ENCODE measurements at regions not wholly inside any gene's neighbourhood (a gene's known extent, or its start where the extent isn't known, plus 50 kb on each side); places are given as distances from the start of the nearest gene placed in this dataset.
A peak's percentile ranks its signal among the peaks of the same experiment; 100 is the strongest.

- no peak for DNase-seq
These were observed 55.2 kb downstream of the TTC32 start for GRCh38 chr2:19846567-19846966.

- DNase-seq = no peak
These were observed 55.8 kb downstream of the TTC32 start for GRCh38 chr2:19846030-19846429.

GRCh38 chr2:19845323-19845920 lies 56.4 kb downstream of the TTC32 start:
- no peak for DNase-seq

- no peak for DNase-seq
These were observed 57.0 kb downstream of the TTC32 start for GRCh38 chr2:19844750-19845149.

GRCh38 chr2:19843992-19844515 lies 57.7 kb downstream of the TTC32 start:
- DNase-seq = no peak

GRCh38 chr2:19841918-19842693 lies 59.7 kb downstream of the TTC32 start:
- no peak for DNase-seq

GRCh38 chr2:19839438-19839837 lies 62.3 kb downstream of the TTC32 start:
- DNase-seq = no peak

- no peak for DNase-seq
These were observed 63.2 kb downstream of the TTC32 start for GRCh38 chr2:19838616-19839015.

- no peak for DNase-seq
These were observed 64.5 kb downstream of the TTC32 start for GRCh38 chr2:19837235-19837766.

GRCh38 chr2:19835781-19836281 lies 66.0 kb downstream of the TTC32 start:
- DNase-seq = peak in 1 of 2 experiments; percentile 21

GRCh38 chr2:19833978-19834377 lies 67.8 kb downstream of the TTC32 start:
- DNase-seq = no peak

GRCh38 chr2:19829672-19830071 lies 72.1 kb downstream of the TTC32 start:
- no peak for DNase-seq

GRCh38 chr2:19826874-19827273 lies 74.9 kb downstream of the TTC32 start:
- DNase-seq = no peak

- DNase-seq = no peak
These were observed 78.3 kb downstream of the TTC32 start for GRCh38 chr2:19823507-19823906.

- DNase-seq = no peak
These were observed 82.4 kb downstream of the TTC32 start for GRCh38 chr2:19819097-19820065.

GRCh38 chr2:19818543-19818942 lies 83.2 kb downstream of the TTC32 start:
- DNase-seq = no peak

GRCh38 chr2:19818039-19818438 lies 83.7 kb downstream of the TTC32 start:
- DNase-seq = no peak

GRCh38 chr2:19815746-19816145 lies 86.0 kb downstream of the TTC32 start:
- no peak for DNase-seq

GRCh38 chr2:19812166-19812565 lies 89.6 kb downstream of the TTC32 start:
- DNase-seq = no peak

GRCh38 chr2:19811186-19811585 lies 90.6 kb downstream of the TTC32 start:
- no peak for DNase-seq

GRCh38 chr2:19810637-19811036 lies 91.1 kb downstream of the TTC32 start:
- DNase-seq = no peak

- no peak for DNase-seq
These were observed 91.6 kb downstream of the TTC32 start for GRCh38 chr2:19810148-19810547.

- no peak for DNase-seq
These were observed 92.6 kb downstream of the TTC32 start for GRCh38 chr2:19809206-19809605.
